Activated CD4-positive, alpha-beta memory T cell treated with anti-CD3 and anti-CD28 coated beads for 36 hours (primary cell): ENCODE measurements at regions not wholly inside any gene's neighbourhood (a gene's known extent, or its start where the extent isn't known, plus 50 kb on each side); places are given as distances from the start of the nearest gene placed in this dataset.
"Not testable (repeated sequence)": the region's sequence is repeated elsewhere in the genome, so short reads cannot be mapped to it uniquely, and the experiment has no call there.

Experiments used
- CTCF ChIA-PET: fragments of 350-600 bp; sonication (Branson Sonifier 250); formaldehyde crosslinking; loops from one replicate; lab custom pipeline; 2021; ENCODE audit warnings: antibody characterized with exemption, inconsistent platforms; lab: Charles Lee
- POLR2A ChIA-PET: fragments of 350-600 bp; sonication (Branson Sonifier 250); formaldehyde crosslinking; loops from one replicate; lab custom pipeline; 2021; ENCODE audit warnings: antibody characterized with exemption; lab: Charles Lee
- DNase-seq: peaks from one replicate; pipeline ENCODE4 v3.0.0-alpha.2; 2020
- H3K27ac Mint-ChIP-seq: one replicate; pipeline ENCODE4 v1.8.0; 2021; ENCODE audit warnings: mixed read lengths
- H3K27me3 Mint-ChIP-seq: one replicate; pipeline ENCODE4 v1.8.0; 2021; ENCODE audit warnings: mixed read lengths
- H3K36me3 Mint-ChIP-seq: one replicate; pipeline ENCODE4 v1.8.0; 2021; ENCODE audit warnings: mixed read lengths
- H3K4me1 Mint-ChIP-seq: one replicate; pipeline ENCODE4 v1.8.0; 2021; ENCODE audit warnings: low read depth, mixed read lengths
- H3K4me3 Mint-ChIP-seq: one replicate; pipeline ENCODE4 v1.8.0; 2021; ENCODE audit warnings: mild to moderate bottlenecking, mixed read lengths
- H3K9me3 Mint-ChIP-seq: one replicate; pipeline ENCODE4 v1.8.0; 2021; ENCODE audit warnings: mixed read lengths
- intact Hi-C: fragments of 100-400 bp; cut with micrococcal nuclease; formaldehyde crosslinking; loops from one replicate; pipeline ENCODE4 v1.15.1; 2023

DNA sequence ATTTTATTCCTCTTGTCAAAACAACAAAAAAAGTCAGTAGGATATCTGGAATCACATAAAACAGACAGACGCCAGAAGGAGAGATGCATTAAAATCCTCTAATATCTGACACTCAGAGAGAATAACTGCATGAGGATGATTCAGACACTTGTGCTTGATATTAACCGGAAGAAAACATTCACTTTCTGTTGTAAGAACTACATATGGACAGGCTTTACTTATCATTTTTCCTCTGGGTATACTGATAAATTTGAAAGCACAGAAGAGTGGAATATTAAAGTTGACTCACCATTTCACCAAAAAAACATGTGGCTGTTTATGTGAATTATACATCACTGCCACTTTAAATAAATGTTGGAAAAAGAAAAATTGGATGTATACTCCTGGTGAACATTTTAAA is 589.1 kb upstream of the CDH2 start:
- peaks cover 29% of the 10 kb centered on the region for H3K9me3 Mint-ChIP-seq
- no peaks in the 10 kb centered on the region for H3K36me3 Mint-ChIP-seq
- no peak overlapping the region for H3K4me3 Mint-ChIP-seq
- POLR2A ChIA-PET: no interaction called here
- no peak overlapping the region for H3K27ac Mint-ChIP-seq
- CTCF ChIA-PET: no interaction called here
- intact Hi-C loops: no loop called here
- DNase-seq: no peak
- H3K4me1 Mint-ChIP-seq: no peaks in the 10 kb centered on the region
- H3K27me3 Mint-ChIP-seq: no peaks in the 10 kb centered on the region

DNA sequence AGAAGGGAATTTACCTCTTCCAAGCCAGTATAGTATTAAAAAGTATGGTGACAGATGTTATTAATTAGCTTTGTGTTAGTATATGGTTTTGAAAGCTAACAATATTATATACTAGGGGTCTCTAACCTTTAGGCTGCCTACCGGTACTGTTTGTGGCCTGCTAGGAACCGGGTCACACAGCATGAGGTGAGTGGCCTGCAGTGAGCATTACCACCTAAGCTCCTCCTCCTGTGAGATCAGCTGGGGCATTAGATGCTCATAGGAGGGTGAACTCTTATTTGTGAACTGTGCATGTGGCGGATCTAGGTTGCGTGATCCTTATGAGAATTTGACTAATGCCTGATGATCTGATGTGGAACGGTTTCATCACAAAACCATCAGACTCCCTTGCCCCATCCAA is 583.4 kb upstream of the CDH2 start:
- Mint-ChIP-seq H3K36me3 (no peaks in the 10 kb centered on the region), H3K27ac (no peak overlapping the region), H3K4me3 (no peak overlapping the region), H3K27me3 (no peaks in the 10 kb centered on the region), H3K9me3 (peaks cover 25% of the 10 kb centered on the region), H3K4me1 (no peaks in the 10 kb centered on the region)
- intact Hi-C loops: no loop called here
- no peak for DNase-seq
- ChIA-PET POLR2A (no interaction called here), CTCF (no interaction called here)

DNA sequence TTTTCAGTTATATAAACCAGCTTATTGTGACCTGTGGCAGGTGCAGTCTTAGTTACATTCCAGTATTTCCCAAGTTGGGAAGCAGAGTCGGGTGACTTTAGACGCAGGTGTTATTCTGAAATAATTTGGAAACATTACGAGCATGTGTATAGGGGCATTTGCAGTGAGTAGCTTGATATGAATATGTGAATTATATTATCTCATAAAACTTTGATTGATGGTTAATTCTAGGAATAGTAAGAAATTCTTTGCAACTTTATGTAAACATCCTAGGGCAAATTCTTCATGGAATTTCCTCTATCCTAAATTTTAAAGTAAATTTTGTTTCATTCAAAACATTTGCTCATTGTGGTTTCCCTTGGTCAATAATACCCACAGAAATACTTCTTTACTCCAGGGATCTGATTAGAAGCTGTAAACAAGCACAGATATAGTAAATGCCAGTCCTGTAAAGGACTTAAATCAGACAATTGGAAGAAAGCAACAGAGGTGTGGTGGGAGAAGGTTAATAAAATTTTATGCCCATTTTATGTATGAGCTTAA is 580.6 kb upstream of the CDH2 start:
- Mint-ChIP-seq H3K4me1 (no peaks in the 10 kb centered on the region), H3K27ac (no peak overlapping the region), H3K4me3 (no peak overlapping the region), H3K9me3 (peaks cover 17% of the 10 kb centered on the region), H3K27me3 (no peaks in the 10 kb centered on the region), H3K36me3 (no peaks in the 10 kb centered on the region)
- CTCF ChIA-PET: interaction anchor here (0.6 kb wide), 1 partner anchor 924 kb away, joined by 3 read pairs; no protein-coding TSS in a partner anchor
- no peak for DNase-seq
- intact Hi-C loops: no loop called here
- POLR2A ChIA-PET: no interaction called here

GRCh38 chr18:28743115-28743514 is 566.2 kb upstream of the CDH2 start:
- no peaks in the 10 kb centered on the region for H3K4me1 Mint-ChIP-seq
- no peaks in the 10 kb centered on the region for H3K27me3 Mint-ChIP-seq
- H3K4me3 Mint-ChIP-seq: no peak overlapping the region
- DNase-seq: no peak
- CTCF ChIA-PET: no interaction called here
- POLR2A ChIA-PET: no interaction called here
- H3K27ac Mint-ChIP-seq: no peak overlapping the region
- peaks cover 26% of the 10 kb centered on the region for H3K9me3 Mint-ChIP-seq
- intact Hi-C loops: no loop called here
- no peaks in the 10 kb centered on the region for H3K36me3 Mint-ChIP-seq

- Mint-ChIP-seq H3K36me3 (no peaks in the 10 kb centered on the region), H3K4me1 (no peaks in the 10 kb centered on the region), H3K9me3 (peaks cover 19% of the 10 kb centered on the region), H3K27ac (no peak overlapping the region), H3K27me3 (no peaks in the 10 kb centered on the region), H3K4me3 (no peak overlapping the region)
- POLR2A ChIA-PET: no interaction called here
- intact Hi-C loops: no loop called here
- DNase-seq: no peak
- CTCF ChIA-PET: no interaction called here
Observed at GRCh38 chr18:28740575-28740974, 563.6 kb upstream of the CDH2 start.

GRCh38 chr18:28736951-28737350 is 560.0 kb upstream of the CDH2 start:
- H3K9me3 Mint-ChIP-seq: peaks cover 24% of the 10 kb centered on the region
- no peak overlapping the region for H3K4me3 Mint-ChIP-seq
- no peaks in the 10 kb centered on the region for H3K36me3 Mint-ChIP-seq
- no peak overlapping the region for H3K27ac Mint-ChIP-seq
- intact Hi-C loops: no loop called here
- POLR2A ChIA-PET: no interaction called here
- no peak for DNase-seq
- no peaks in the 10 kb centered on the region for H3K4me1 Mint-ChIP-seq
- CTCF ChIA-PET: no interaction called here
- no peaks in the 10 kb centered on the region for H3K27me3 Mint-ChIP-seq

- ChIA-PET POLR2A (no interaction called here), CTCF (no interaction called here)
- Mint-ChIP-seq H3K27ac (no peak overlapping the region), H3K36me3 (no peaks in the 10 kb centered on the region), H3K9me3 (peaks cover 21% of the 10 kb centered on the region), H3K4me1 (no peaks in the 10 kb centered on the region), H3K27me3 (no peaks in the 10 kb centered on the region), H3K4me3 (no peak overlapping the region)
- no peak for DNase-seq
- intact Hi-C loops: no loop called here
Observed at GRCh38 chr18:28736223-28736622, 559.3 kb upstream of the CDH2 start.

GRCh38 chr18:28735731-28736130 is 558.8 kb upstream of the CDH2 start:
- no peaks in the 10 kb centered on the region for H3K4me1 Mint-ChIP-seq
- H3K36me3 Mint-ChIP-seq: no peaks in the 10 kb centered on the region
- no peaks in the 10 kb centered on the region for H3K27me3 Mint-ChIP-seq
- POLR2A ChIA-PET: no interaction called here
- H3K27ac Mint-ChIP-seq: no peak overlapping the region
- no peak for DNase-seq
- H3K9me3 Mint-ChIP-seq: peaks cover 17% of the 10 kb centered on the region
- CTCF ChIA-PET: no interaction called here
- no peak overlapping the region for H3K4me3 Mint-ChIP-seq
- intact Hi-C loops: no loop called here

DNA sequence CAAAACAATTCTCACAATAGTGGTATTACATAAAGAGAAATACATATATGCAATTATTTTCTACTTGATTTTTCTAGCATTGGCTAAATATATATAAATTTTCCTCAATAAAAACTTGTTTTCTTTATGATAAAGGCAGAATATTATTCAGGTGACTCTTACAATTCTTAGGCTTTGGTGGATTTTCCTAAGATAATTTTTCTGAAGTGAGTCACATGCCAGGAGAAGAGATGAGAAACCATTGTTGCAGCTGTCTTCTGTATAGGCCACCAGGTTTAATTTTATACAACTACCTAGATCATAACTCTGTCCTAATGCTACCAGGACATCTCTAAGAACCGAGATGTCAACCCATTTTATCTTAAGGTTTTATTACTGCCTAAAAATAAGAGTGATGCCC is 552.4 kb upstream of the CDH2 start:
- H3K36me3 Mint-ChIP-seq: no peaks in the 10 kb centered on the region
- POLR2A ChIA-PET: no interaction called here
- CTCF ChIA-PET: no interaction called here
- peaks cover 15% of the 10 kb centered on the region for H3K9me3 Mint-ChIP-seq
- no peak for DNase-seq
- H3K4me3 Mint-ChIP-seq: no peak overlapping the region
- no peaks in the 10 kb centered on the region for H3K4me1 Mint-ChIP-seq
- no peak overlapping the region for H3K27ac Mint-ChIP-seq
- no peaks in the 10 kb centered on the region for H3K27me3 Mint-ChIP-seq
- intact Hi-C loops: no loop called here

DNA sequence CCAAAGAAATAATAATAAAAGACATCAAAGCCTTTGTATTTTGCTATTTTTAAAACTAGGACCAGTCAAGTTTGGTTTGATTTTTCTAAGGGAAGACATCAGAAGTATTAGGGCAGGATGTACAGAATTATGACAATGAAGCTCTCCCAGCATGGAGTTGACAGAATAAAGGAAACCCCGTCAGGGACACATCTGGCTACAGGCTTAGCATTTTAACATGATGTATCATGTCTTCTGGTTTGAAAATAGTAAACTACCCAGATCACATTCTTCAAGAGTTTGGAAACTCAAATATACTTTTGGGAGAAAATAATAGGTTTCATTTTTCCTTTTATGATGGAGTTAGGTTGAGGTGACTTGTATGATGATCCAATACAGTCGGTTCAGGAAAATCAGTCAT is 552.0 kb upstream of the CDH2 start:
- Mint-ChIP-seq H3K4me3 (no peak overlapping the region), H3K9me3 (peaks cover 15% of the 10 kb centered on the region), H3K4me1 (no peaks in the 10 kb centered on the region), H3K27me3 (no peaks in the 10 kb centered on the region), H3K27ac (no peak overlapping the region), H3K36me3 (no peaks in the 10 kb centered on the region)
- ChIA-PET CTCF (no interaction called here), POLR2A (no interaction called here)
- intact Hi-C loops: no loop called here
- no peak for DNase-seq

DNA sequence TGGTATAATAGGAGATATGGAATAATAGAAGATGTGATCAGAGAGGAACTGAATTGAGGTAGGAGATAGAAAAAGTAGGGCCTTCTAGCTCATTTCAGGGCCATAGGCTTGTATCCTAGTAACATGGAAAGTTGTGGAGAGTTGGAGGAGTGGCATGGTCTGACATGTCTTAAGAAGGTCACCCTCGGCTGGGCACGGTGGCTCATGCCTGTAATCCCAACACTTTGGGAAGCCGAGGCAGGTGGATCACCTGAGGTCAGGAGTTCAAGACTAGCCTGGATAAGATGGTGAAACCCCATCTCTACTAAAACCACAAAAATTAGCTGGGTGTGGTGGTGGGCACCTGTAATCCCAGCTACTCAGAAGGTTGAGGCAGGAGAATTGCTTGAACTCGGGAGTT is 550.3 kb upstream of the CDH2 start:
- CTCF ChIA-PET, DNase-seq, H3K27me3 Mint-ChIP-seq, H3K4me1 Mint-ChIP-seq, H3K4me3 Mint-ChIP-seq, POLR2A ChIA-PET, H3K36me3 Mint-ChIP-seq, intact Hi-C loops, H3K27ac Mint-ChIP-seq: not testable (repeated sequence)
- H3K9me3 Mint-ChIP-seq: peaks cover 10% of the 10 kb centered on the region

DNA sequence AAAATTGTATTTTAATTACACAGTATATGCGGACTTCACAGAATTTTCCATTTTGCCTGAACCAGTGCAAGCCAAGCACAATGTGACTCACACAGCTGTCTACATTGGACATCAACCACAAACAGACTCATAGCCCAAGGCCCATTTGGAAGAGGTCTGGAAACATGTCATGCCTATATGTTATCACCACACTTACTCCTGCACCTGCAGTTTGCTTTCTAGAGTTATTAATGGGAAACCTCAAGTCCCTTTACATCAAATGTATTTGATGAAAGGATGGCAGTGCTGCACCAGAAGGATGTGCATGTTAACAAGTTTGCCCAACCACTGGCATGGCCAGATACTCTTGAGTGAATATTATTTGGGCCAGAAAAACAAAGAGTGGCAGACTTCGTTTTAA is 548.9 kb upstream of the CDH2 start:
- ChIA-PET POLR2A (no interaction called here), CTCF (no interaction called here)
- no peak overlapping the region for H3K27ac Mint-ChIP-seq
- H3K27me3 Mint-ChIP-seq: no peaks in the 10 kb centered on the region
- DNase-seq: no peak
- peaks cover 8% of the 10 kb centered on the region for H3K9me3 Mint-ChIP-seq
- intact Hi-C loops: no loop called here
- H3K4me3 Mint-ChIP-seq: no peak overlapping the region
- no peaks in the 10 kb centered on the region for H3K4me1 Mint-ChIP-seq
- H3K36me3 Mint-ChIP-seq: no peaks in the 10 kb centered on the region

- H3K27me3 Mint-ChIP-seq: no peaks in the 10 kb centered on the region
- POLR2A ChIA-PET: no interaction called here
- no peak for DNase-seq
- H3K4me3 Mint-ChIP-seq: no peak overlapping the region
- H3K4me1 Mint-ChIP-seq: no peaks in the 10 kb centered on the region
- CTCF ChIA-PET: no interaction called here
- intact Hi-C loops: no loop called here
- no peak overlapping the region for H3K27ac Mint-ChIP-seq
- no peaks in the 10 kb centered on the region for H3K36me3 Mint-ChIP-seq
- H3K9me3 Mint-ChIP-seq: peaks cover 7% of the 10 kb centered on the region
Observed at GRCh38 chr18:28723506-28723905, 546.6 kb upstream of the CDH2 start.
